ENCODE measurements at regions not wholly inside any gene's neighbourhood (a gene's known extent, or its start where the extent isn't known, plus 50 kb on each side); places are given as distances from the start of the nearest gene placed in this dataset.

- TF ChIP-seq TCF4 (CRISPR knock-in tag; IDR thresholded peaks at IDR 0.05; ENCODE audit: borderline replicate concordance) = no peak
- TF ChIP-seq RARB (CRISPR knock-in tag; IDR thresholded peaks at IDR 0.05) = no peak
- TF ChIP-seq ESRRG (CRISPR knock-in tag; IDR thresholded peaks at IDR 0.05) = no peak
- no peak for TF ChIP-seq CSRNP3 (CRISPR knock-in tag; IDR thresholded peaks at IDR 0.05)
- TF ChIP-seq ZFP30 (CRISPR knock-in tag; IDR thresholded peaks at IDR 0.05) = no peak
- TF ChIP-seq PATZ1 (CRISPR knock-in tag; IDR thresholded peaks at IDR 0.05; ENCODE audit: borderline replicate concordance) = no peak
- no peak for TF ChIP-seq ARNTL (CRISPR knock-in tag; IDR thresholded peaks at IDR 0.05; ENCODE audit: borderline replicate concordance, low read depth)
- TF ChIP-seq SNAI2 (CRISPR knock-in tag; IDR thresholded peaks at IDR 0.05) = no peak
- no peak for TF ChIP-seq CREB5 (CRISPR knock-in tag; IDR thresholded peaks at IDR 0.05; ENCODE audit: low read depth)
- TF ChIP-seq ZNF565 (CRISPR knock-in tag; conservative IDR thresholded peaks at IDR 0.05; ENCODE audit: low read depth) = no peak
- TF ChIP-seq CSDC2 (CRISPR knock-in tag; IDR thresholded peaks at IDR 0.05) = no peak
- TF ChIP-seq TSHZ2 (CRISPR knock-in tag; IDR thresholded peaks at IDR 0.05) = no peak
- TF ChIP-seq TOX (CRISPR knock-in tag; IDR thresholded peaks at IDR 0.05; ENCODE audit: borderline replicate concordance) = no peak
These were observed 78.8 kb downstream of the COQ2 start for GRCh38 chr4:83205760-83206159.
